MCF 10A (cell line): ENCODE measurements at regions not wholly inside any gene's neighbourhood (a gene's known extent, or its start where the extent isn't known, plus 50 kb on each side); places are given as distances from the start of the nearest gene placed in this dataset.
A peak's percentile ranks its signal among the peaks of the same experiment; 100 is the strongest.

Experiments
- BruUV-seq: library from RNA; stranded (reverse); fragments of 400-500 nt; replicated peaks from 2 replicates; lab custom pipeline; 2021; lab: Mats Ljungman, UMichigan
- CTCF ChIA-PET: fragments of 300-600 bp; sonication (Branson Sonifier 250); formaldehyde crosslinking; extraction: SDS; loops from one replicate; lab custom pipeline; 2021; ENCODE audit warnings: antibody characterized with exemption, inconsistent platforms; lab: Yijun Ruan, JAX
- POLR2A ChIA-PET: fragments of 300-600, 350-650 bp; sonication (Branson Sonifier 250); formaldehyde crosslinking; extraction: SDS; loops from one replicate; lab custom pipeline; 2020; ENCODE audit warnings: antibody characterized with exemption, inconsistent platforms; lab: Yijun Ruan, JAX
- DNase-seq: peaks from one replicate; pipeline ENCODE4 v3.0.0-alpha.2; 2018; ENCODE audit not compliant: unreplicated experiment
- H3K27ac Mint-ChIP-seq: one replicate; pipeline ENCODE4 v1.8.0; 2022; ENCODE audit warnings: mild to moderate bottlenecking, low read depth, mixed read lengths; ENCODE audit not compliant: unreplicated experiment
- H3K27me3 Mint-ChIP-seq: one replicate; pipeline ENCODE4 v1.8.0; 2022; ENCODE audit warnings: mixed read lengths; ENCODE audit not compliant: insufficient read depth, unreplicated experiment
- H3K36me3 Mint-ChIP-seq: one replicate; pipeline ENCODE4 v1.8.0; 2022; ENCODE audit warnings: mild to moderate bottlenecking, moderate library complexity, mixed read lengths; ENCODE audit not compliant: insufficient read depth, unreplicated experiment
- H3K4me1 Mint-ChIP-seq: one replicate; pipeline ENCODE4 v1.8.0; 2022; ENCODE audit warnings: mixed read lengths; ENCODE audit not compliant: insufficient read depth, unreplicated experiment
- H3K4me3 Mint-ChIP-seq: one replicate; pipeline ENCODE4 v1.8.0; 2022; ENCODE audit warnings: mild to moderate bottlenecking, moderate library complexity, mixed read lengths; ENCODE audit not compliant: unreplicated experiment
- H3K9me3 Mint-ChIP-seq: one replicate; pipeline ENCODE4 v1.8.0; 2022; ENCODE audit warnings: mixed read lengths; ENCODE audit not compliant: unreplicated experiment
- intact Hi-C: fragments of 100-400 bp; cut with micrococcal nuclease; formaldehyde crosslinking; loops from 2 replicates; pipeline ENCODE4 v1.14.1; 2022
- TF ChIP-seq, protein P1 (sequence below): fragments of 200-600 bp; IDR thresholded peaks from one replicate; pipeline ENCODE4 v1.8.0; 2022; ENCODE audit warnings: antibody characterized with exemption, mild to moderate bottlenecking; ENCODE audit not compliant: unreplicated experiment

GRCh38 chr4:96524311-96524875 lies 684.5 kb downstream of the PDHA2 start:
- Mint-ChIP-seq H3K36me3 (no peaks in the 10 kb centered on the region), H3K4me1 (no peaks in the 10 kb centered on the region), H3K27me3 (no peaks in the 10 kb centered on the region), H3K27ac (no peak overlapping the region), H3K4me3 (no peak overlapping the region), H3K9me3 (no peaks in the 10 kb centered on the region)
- ChIA-PET CTCF (interaction anchor here (1.1 kb wide), 1 partner anchor 1382 kb away, joined by 6 read pairs; no protein-coding TSS in a partner anchor), POLR2A (interaction anchor here (0.6 kb wide), 1 partner anchor 1463 kb away, joined by 3 read pairs; no protein-coding TSS in a partner anchor)
- TF ChIP-seq, protein P1, sequence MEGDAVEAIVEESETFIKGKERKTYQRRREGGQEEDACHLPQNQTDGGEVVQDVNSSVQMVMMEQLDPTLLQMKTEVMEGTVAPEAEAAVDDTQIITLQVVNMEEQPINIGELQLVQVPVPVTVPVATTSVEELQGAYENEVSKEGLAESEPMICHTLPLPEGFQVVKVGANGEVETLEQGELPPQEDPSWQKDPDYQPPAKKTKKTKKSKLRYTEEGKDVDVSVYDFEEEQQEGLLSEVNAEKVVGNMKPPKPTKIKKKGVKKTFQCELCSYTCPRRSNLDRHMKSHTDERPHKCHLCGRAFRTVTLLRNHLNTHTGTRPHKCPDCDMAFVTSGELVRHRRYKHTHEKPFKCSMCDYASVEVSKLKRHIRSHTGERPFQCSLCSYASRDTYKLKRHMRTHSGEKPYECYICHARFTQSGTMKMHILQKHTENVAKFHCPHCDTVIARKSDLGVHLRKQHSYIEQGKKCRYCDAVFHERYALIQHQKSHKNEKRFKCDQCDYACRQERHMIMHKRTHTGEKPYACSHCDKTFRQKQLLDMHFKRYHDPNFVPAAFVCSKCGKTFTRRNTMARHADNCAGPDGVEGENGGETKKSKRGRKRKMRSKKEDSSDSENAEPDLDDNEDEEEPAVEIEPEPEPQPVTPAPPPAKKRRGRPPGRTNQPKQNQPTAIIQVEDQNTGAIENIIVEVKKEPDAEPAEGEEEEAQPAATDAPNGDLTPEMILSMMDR, result no peak
- no peak for DNase-seq
- BruUV-seq, result no TSS peak
- intact Hi-C loops, result no loop called here

DNA sequence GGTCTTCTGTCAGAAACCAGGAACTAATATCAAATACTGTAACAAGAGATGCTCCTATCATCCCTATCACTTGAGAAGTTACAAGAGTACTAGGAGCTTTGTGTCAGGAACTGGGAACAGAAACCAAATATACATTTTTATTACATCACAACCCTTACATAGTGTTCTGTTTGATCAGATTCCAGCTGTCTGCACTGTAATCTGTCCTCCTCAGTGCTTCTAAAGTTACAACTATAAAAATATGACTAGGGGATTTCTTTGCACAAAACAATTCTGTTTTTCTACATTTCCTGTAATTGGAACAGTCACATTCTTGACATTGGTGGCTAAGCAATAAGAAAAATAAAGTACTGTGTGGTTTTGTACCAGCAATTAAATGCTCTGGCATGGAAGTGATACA lies 686.0 kb downstream of the PDHA2 start:
- BruUV-seq, result no TSS peak
- Mint-ChIP-seq H3K4me1 (no peaks in the 10 kb centered on the region), H3K27ac (no peak overlapping the region), H3K36me3 (no peaks in the 10 kb centered on the region), H3K9me3 (no peaks in the 10 kb centered on the region), H3K4me3 (no peak overlapping the region), H3K27me3 (no peaks in the 10 kb centered on the region)
- ChIA-PET POLR2A (no interaction called here), CTCF (interaction anchor here (0.7 kb wide), 1 partner anchor 42 kb away, joined by 3 read pairs; no protein-coding TSS in a partner anchor)
- TF ChIP-seq, protein P1, result no peak
- intact Hi-C loops, result no loop called here
- DNase-seq, result peak; percentile 25

DNA sequence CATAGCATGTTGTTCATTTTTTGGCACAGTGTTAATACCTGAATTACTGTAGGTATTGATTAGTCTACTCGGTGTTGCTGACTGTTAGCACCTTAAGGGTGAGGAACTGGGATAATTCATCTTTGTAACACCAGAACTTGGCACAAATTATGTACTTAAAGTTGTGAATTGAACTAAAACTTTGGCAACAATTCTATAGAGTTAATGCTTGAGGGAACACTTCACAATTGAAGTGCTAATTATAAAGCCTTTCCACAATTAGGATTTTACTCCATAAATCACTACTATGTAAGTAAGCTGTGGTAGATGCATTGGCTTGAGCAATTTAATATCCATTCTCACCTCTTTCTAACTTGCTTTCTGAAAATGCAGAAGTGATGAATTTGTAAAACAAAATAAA lies 686.7 kb downstream of the PDHA2 start:
- Mint-ChIP-seq H3K27me3 (no peaks in the 10 kb centered on the region), H3K36me3 (no peaks in the 10 kb centered on the region), H3K9me3 (no peaks in the 10 kb centered on the region), H3K27ac (no peak overlapping the region), H3K4me1 (no peaks in the 10 kb centered on the region), H3K4me3 (no peak overlapping the region)
- no TSS peak for BruUV-seq
- TF ChIP-seq, protein P1, result no peak
- no peak for DNase-seq
- ChIA-PET POLR2A (no interaction called here), CTCF (no interaction called here)
- intact Hi-C loops, result no loop called here

- CTCF ChIA-PET, result interaction anchor here (1.0 kb wide), 1 partner anchor 1049 kb away, joined by 6 read pairs; no protein-coding TSS in a partner anchor
Observed at GRCh38 chr4:96531836-96532235, 691.9 kb downstream of the PDHA2 start.

More at GRCh38 chr4:96531836-96532235, 691.9 kb downstream of the PDHA2 start:
- intact Hi-C loops, result no loop called here
- Mint-ChIP-seq H3K9me3 (no peaks in the 10 kb centered on the region), H3K27me3 (no peaks in the 10 kb centered on the region), H3K4me1 (no peaks in the 10 kb centered on the region), H3K36me3 (no peaks in the 10 kb centered on the region), H3K4me3 (no peak overlapping the region), H3K27ac (no peak overlapping the region)
- TF ChIP-seq, protein P1, result no peak
- BruUV-seq, result no TSS peak
- DNase-seq, result no peak
- POLR2A ChIA-PET, result no interaction called here
